Midbrain (tissue), 1 donor: ENCODE measurements at regions not wholly inside any gene's neighbourhood (a gene's known extent, or its start where the extent isn't known, plus 50 kb on each side); places are given as distances from the start of the nearest gene placed in this dataset.

Experiments
- DNase-seq: peaks from one replicate; lab custom pipeline; 2025; lab: John Stamatoyannopoulos, UW

GRCh38 chr1:118340928-118341910 lies 156.2 kb upstream of the SPAG17 start:
- no peak for DNase-seq

- DNase-seq: no peak
Measured at GRCh38 chr1:118339400-118340124, 154.5 kb upstream of the SPAG17 start.

- no peak for DNase-seq
Measured at GRCh38 chr1:118338936-118339335, 153.9 kb upstream of the SPAG17 start.

GRCh38 chr1:118337346-118337745 lies 152.3 kb upstream of the SPAG17 start:
- DNase-seq: no peak

GRCh38 chr1:118335331-118335732 lies 150.3 kb upstream of the SPAG17 start:
- DNase-seq: no peak

GRCh38 chr1:118334506-118334905 lies 149.5 kb upstream of the SPAG17 start:
- DNase-seq: no peak

- DNase-seq: no peak
Measured at GRCh38 chr1:118333601-118334210, 148.7 kb upstream of the SPAG17 start.

GRCh38 chr1:118326960-118327629 lies 142.1 kb upstream of the SPAG17 start:
- no peak for DNase-seq

GRCh38 chr1:118325550-118326225 lies 140.7 kb upstream of the SPAG17 start:
- DNase-seq: no peak

GRCh38 chr1:118323246-118323645 lies 138.2 kb upstream of the SPAG17 start:
- no peak for DNase-seq

GRCh38 chr1:118322331-118322730 lies 137.3 kb upstream of the SPAG17 start:
- no peak for DNase-seq

- no peak for DNase-seq
Measured at GRCh38 chr1:118321840-118322239, 136.8 kb upstream of the SPAG17 start.

GRCh38 chr1:118317842-118318614 lies 133.0 kb upstream of the SPAG17 start:
- DNase-seq: no peak

- DNase-seq: no peak
Measured at GRCh38 chr1:118306851-118307250, 121.8 kb upstream of the SPAG17 start.

- no peak for DNase-seq
Measured at GRCh38 chr1:118304722-118305359, 119.8 kb upstream of the SPAG17 start.

- no peak for DNase-seq
Measured at GRCh38 chr1:118303534-118303933, 118.5 kb upstream of the SPAG17 start.

GRCh38 chr1:118303064-118303463 lies 118.0 kb upstream of the SPAG17 start:
- DNase-seq: no peak

GRCh38 chr1:118302145-118302544 lies 117.1 kb upstream of the SPAG17 start:
- no peak for DNase-seq

GRCh38 chr1:118300808-118301207 lies 115.8 kb upstream of the SPAG17 start:
- DNase-seq: no peak

- no peak for DNase-seq
Measured at GRCh38 chr1:118298397-118298796, 113.4 kb upstream of the SPAG17 start.
